HAP-1 (cell line): ENCODE measurements at regions not wholly inside any gene's neighbourhood (a gene's known extent, or its start where the extent isn't known, plus 50 kb on each side); places are given as distances from the start of the nearest gene placed in this dataset.

Experiments
- DNase-seq, 2 experiments: peaks; one replicate each; pipeline ENCODE4 v3.0.0-alpha.2; 2016 to 2020; ENCODE audit warnings: low spot score in 2 of 2
- H3K27me3 ChIP-seq: fragments of 250-450 bp; sonication (Bioruptor Pico); 2 replicates; pipeline ENCODE4 v1.5.1; 2020; ENCODE audit warnings: low read depth, mild to moderate bottlenecking, moderate library complexity
- H3K36me3 ChIP-seq: fragments of 250-450 bp; sonication (Bioruptor Pico); replicated peaks from 2 replicates; pipeline ENCODE4 v1.5.1; 2020; ENCODE audit warnings: mild to moderate bottlenecking
- H3K4me1 ChIP-seq: fragments of 250-450 bp; sonication (Bioruptor Pico); 2 replicates; pipeline ENCODE4 v1.5.1; 2020; ENCODE audit warnings: mild to moderate bottlenecking
- H3K4me3 ChIP-seq: fragments of 250-450 bp; sonication (Bioruptor Pico); 2 replicates; pipeline ENCODE4 v1.5.1; 2020; ENCODE audit warnings: mild to moderate bottlenecking, moderate library complexity
- H3K9me3 ChIP-seq: fragments of 250-450 bp; sonication (Bioruptor Pico); 2 replicates; pipeline ENCODE4 v1.5.1; 2020; ENCODE audit warnings: mild to moderate bottlenecking, moderate library complexity
- in situ Hi-C: fragments of 300-500 bp; cut with MboI; formaldehyde crosslinking; loops from 3 replicates; pipeline ENCODE4 v1.14.3; 2020; ENCODE audit warnings: low sequenced_read_pairs, inconsistent platforms, mixed read lengths

GRCh38 chr4:173585876-173586572 lies 56.0 kb upstream of the HAND2 start:
- Histone ChIP-seq H3K27me3 (peaks cover 6% of the 10 kb centered on the region; the same call in 1 of the 2 replicates), H3K4me1 (no peaks in the 10 kb centered on the region), H3K4me3 (no peak overlapping the region), H3K9me3 (no peaks in the 10 kb centered on the region), H3K36me3 (no peaks in the 10 kb centered on the region)
- in situ Hi-C loops = no loop called here
- no peak for DNase-seq

DNA sequence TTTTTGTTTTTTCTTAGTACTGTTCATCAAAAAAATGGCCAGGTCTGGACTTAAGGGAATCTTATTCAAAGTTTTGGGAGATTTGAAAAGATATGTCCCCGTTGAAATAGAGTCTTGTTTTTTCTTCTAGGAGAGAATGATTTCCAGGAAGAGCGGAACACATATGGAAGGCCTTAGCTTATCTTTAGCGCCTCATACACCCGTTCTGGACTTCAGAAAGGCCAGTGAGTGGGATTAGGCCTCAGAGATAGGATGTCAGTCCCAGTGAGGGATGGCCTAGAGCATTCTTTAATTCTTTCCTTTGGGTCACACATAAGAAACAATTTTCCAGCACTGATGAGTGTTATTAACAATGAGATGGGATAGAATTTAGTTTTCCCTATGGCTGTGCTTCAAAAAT lies 54.5 kb upstream of the HAND2 start:
- DNase-seq = no peak
- Histone ChIP-seq H3K9me3 (no peaks in the 10 kb centered on the region), H3K36me3 (no peaks in the 10 kb centered on the region), H3K27me3 (peaks cover 6% of the 10 kb centered on the region; the same call in 1 of the 2 replicates), H3K4me1 (no peaks in the 10 kb centered on the region), H3K4me3 (no peak overlapping the region)
- in situ Hi-C loops = no loop called here
